ENCODE measurements at regions not wholly inside any gene's neighbourhood (a gene's known extent, or its start where the extent isn't known, plus 50 kb on each side); places are given as distances from the start of the nearest gene placed in this dataset.

DNA sequence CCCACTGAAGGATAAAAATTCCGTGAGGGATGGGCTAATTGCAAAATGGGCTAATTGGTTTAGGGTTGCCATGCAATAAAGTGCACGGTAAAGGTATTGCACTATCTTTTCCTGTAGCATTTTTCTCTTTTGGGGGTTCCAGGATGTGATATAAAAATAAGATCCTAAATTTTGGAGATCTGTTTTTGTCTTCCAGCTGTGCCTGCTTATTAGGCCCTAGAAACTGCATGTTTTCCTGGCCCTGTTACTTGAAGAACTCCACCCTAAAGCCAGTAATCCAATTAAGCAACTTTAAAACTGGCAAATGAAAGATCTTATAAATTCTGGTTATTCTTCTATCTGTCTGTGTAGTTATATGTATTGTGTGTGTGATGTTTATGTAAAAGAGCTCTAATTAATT lies 2489.6 kb downstream of the PCDH9 start:
- Histone ChIP-seq H3K79me1 (ENCODE audit: low read depth in 1 of 2, low read length in 2 of 2) (no peaks in the 10 kb centered on the region), H2AK9ac (replicated peaks; ENCODE audit: low read depth, low read length, poor library complexity) (no peak overlapping the region), H4K20me1 (ENCODE audit: insufficient read depth, low read length) (no peaks in the 10 kb centered on the region), H3K23ac (ENCODE audit: low read depth, low read length) (no peak overlapping the region), H4K91ac (ENCODE audit: insufficient read depth, low read depth, low read length) (no peak overlapping the region), H3K18ac (ENCODE audit: low read depth, low read length) (no peak overlapping the region), H4K8ac (ENCODE audit: low read depth in 2 of 2, low read length in 2 of 2) (no peak overlapping the region), H2BK5ac (ENCODE audit: low read depth, low read length, poor library complexity, severe bottlenecking) (no peak overlapping the region), H3K9ac (ENCODE audit: low read depth, low read length) (no peak overlapping the region), H3K14ac (replicated peaks; ENCODE audit: low read depth, low read length) (no peak overlapping the region), H4K5ac (ENCODE audit: low read depth, low read length) (no peak overlapping the region), H2BK120ac (ENCODE audit: low read depth, low read length) (no peak overlapping the region), H3K27me3 (ENCODE audit: control insufficient read depth, insufficient read depth, low read length) (no peaks in the 10 kb centered on the region), H2BK20ac (ENCODE audit: low read depth, low read length) (no peak overlapping the region), H3K27ac (ENCODE audit: insufficient read depth, low read length) (no peak overlapping the region), H3K4me3 (ENCODE audit: insufficient read depth, low read depth, low read length) (no peak overlapping the region), H3K4me2 (ENCODE audit: low read depth, low read length) (no peak overlapping the region), H2BK15ac (ENCODE audit: low read depth, low read length) (no peak overlapping the region), H3K4me1 (ENCODE audit: control insufficient read depth, insufficient read depth, low read length) (no peaks in the 10 kb centered on the region), H3K4ac (ENCODE audit: low read depth, low read length) (no peak overlapping the region), H2AK5ac (ENCODE audit: low read depth, low read length) (no peak overlapping the region), H3K9me1 (ENCODE audit: insufficient read depth, low read length) (no peaks in the 10 kb centered on the region), H3K36me3 (ENCODE audit: control insufficient read depth, insufficient read depth, low read length) (no peaks in the 10 kb centered on the region), H2AFZ (replicated peaks; ENCODE audit: low read length, poor library complexity) (no peak overlapping the region), H3K9me3 (ENCODE audit: control insufficient read depth, insufficient read depth, low read length) (no peaks in the 10 kb centered on the region), H3K56ac (ENCODE audit: extremely low read depth, insufficient read depth, low read length) (no peak overlapping the region)
- TF ChIP-seq CHD1 (IDR thresholded peaks at IDR 0.05; ENCODE audit: low read depth, low read length) (no peak), BHLHE40 (IDR thresholded peaks at IDR 0.05; ENCODE audit: low read depth, low read length) (no peak), POLR2A (IDR thresholded peaks at IDR 0.05; ENCODE audit: low read depth, low read length) (no peak), MAFK (IDR thresholded peaks at IDR 0.05; ENCODE audit: low read depth, low read length) (no peak), MXI1 (IDR thresholded peaks at IDR 0.05; ENCODE audit: borderline replicate concordance, low read depth, low read length) (no peak), FOS (IDR thresholded peaks at IDR 0.05; ENCODE audit: low read depth, low read length) (no peak), RFX5 (IDR thresholded peaks at IDR 0.05; ENCODE audit: low read depth, low read length) (no peak), RCOR1 (IDR thresholded peaks at IDR 0.05; ENCODE audit: insufficient replicate concordance, low read length) (no peak), NFE2L2 (IDR thresholded peaks at IDR 0.05; ENCODE audit: low read depth, low read length) (no peak)
- TF ChIP-seq, protein P1, sequence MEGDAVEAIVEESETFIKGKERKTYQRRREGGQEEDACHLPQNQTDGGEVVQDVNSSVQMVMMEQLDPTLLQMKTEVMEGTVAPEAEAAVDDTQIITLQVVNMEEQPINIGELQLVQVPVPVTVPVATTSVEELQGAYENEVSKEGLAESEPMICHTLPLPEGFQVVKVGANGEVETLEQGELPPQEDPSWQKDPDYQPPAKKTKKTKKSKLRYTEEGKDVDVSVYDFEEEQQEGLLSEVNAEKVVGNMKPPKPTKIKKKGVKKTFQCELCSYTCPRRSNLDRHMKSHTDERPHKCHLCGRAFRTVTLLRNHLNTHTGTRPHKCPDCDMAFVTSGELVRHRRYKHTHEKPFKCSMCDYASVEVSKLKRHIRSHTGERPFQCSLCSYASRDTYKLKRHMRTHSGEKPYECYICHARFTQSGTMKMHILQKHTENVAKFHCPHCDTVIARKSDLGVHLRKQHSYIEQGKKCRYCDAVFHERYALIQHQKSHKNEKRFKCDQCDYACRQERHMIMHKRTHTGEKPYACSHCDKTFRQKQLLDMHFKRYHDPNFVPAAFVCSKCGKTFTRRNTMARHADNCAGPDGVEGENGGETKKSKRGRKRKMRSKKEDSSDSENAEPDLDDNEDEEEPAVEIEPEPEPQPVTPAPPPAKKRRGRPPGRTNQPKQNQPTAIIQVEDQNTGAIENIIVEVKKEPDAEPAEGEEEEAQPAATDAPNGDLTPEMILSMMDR (conservative IDR thresholded peaks at IDR 0.05; ENCODE audit: low read depth, low read length), result no peak
- TF ChIP-seq, protein P2, sequence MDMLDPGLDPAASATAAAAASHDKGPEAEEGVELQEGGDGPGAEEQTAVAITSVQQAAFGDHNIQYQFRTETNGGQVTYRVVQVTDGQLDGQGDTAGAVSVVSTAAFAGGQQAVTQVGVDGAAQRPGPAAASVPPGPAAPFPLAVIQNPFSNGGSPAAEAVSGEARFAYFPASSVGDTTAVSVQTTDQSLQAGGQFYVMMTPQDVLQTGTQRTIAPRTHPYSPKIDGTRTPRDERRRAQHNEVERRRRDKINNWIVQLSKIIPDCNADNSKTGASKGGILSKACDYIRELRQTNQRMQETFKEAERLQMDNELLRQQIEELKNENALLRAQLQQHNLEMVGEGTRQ (IDR thresholded peaks at IDR 0.05; ENCODE audit: low read depth, low read length), result no peak
- dilution Hi-C loops (cut with HindIII; ENCODE audit: low sequenced_read_pairs, unreplicated experiment) (no loop called here), in situ Hi-C loops (cut with MboI; ENCODE audit: low sequenced_read_pairs) (no loop called here), intact Hi-C loops (cut with micrococcal nuclease) (no loop called here)
- DNase-seq, result no peak
- no peak for ATAC-seq (ENCODE audit: low read depth)
- CTCF ChIA-PET, result no interaction called here
- POLR2A ChIA-PET (ENCODE audit: unreplicated experiment), result no interaction called here
- BruUV-seq (replicated peaks), result no TSS peak
- WGBS, 2 experiments (ENCODE audit: extremely low coverage in 2 of 2, insufficient read length in 1 of 2), result no CpG with 5 or more reads among the region's 2 CpGs
